Natural killer cell (primary cell): ENCODE measurements at regions not wholly inside any gene's neighbourhood (a gene's known extent, or its start where the extent isn't known, plus 50 kb on each side); places are given as distances from the start of the nearest gene placed in this dataset.

Source experiments
- ATAC-seq, 3 donors: fragments of 150-1000 bp in 2 of 3; fragments of 200-7000 bp in 1 of 3; cut with Tn5 transposase; 1 replicate in 1 of 3; 2 replicates in 2 of 3; pipeline ENCODE4 v1.10.0; 2021; ENCODE audit warnings: mild to moderate bottlenecking in 2 of 3, moderate library complexity in 2 of 3
- DNase-seq, 2 donors: peaks; one replicate each; pipeline versions ENCODE4 v3.0.0 to v3.0.0-alpha.2; 2013 to 2021; ENCODE audit warnings: mixed read lengths in 1 of 2
- H3K27ac ChIP-seq: one replicate; pipeline ENCODE4 v1.5.1; 2013; ENCODE audit warnings: mild to moderate bottlenecking, low read length
- H3K27me3 ChIP-seq: one replicate; pipeline ENCODE4 v1.6.1; 2013; ENCODE audit warnings: low read length; ENCODE audit not compliant: control insufficient read depth, insufficient read depth
- H3K36me3 ChIP-seq: one replicate; pipeline ENCODE4 v1.6.1; 2013; ENCODE audit warnings: low read length; ENCODE audit not compliant: control insufficient read depth, insufficient read depth
- H3K4me1 ChIP-seq: one replicate; pipeline ENCODE4 v1.6.1; 2013; ENCODE audit warnings: low read length; ENCODE audit not compliant: control insufficient read depth, insufficient read depth
- H3K4me3 ChIP-seq: one replicate; pipeline ENCODE4 v1.5.1; 2013; ENCODE audit warnings: low read length
- H3K9me3 ChIP-seq: one replicate; pipeline ENCODE4 v1.6.1; 2013; ENCODE audit warnings: low read length; ENCODE audit not compliant: control insufficient read depth, insufficient read depth
- H3K27ac Mint-ChIP-seq, 2 donors: one replicate each; pipeline ENCODE4 v1.8.0; 2022; ENCODE audit warnings: mild to moderate bottlenecking in 2 of 2, mixed read lengths in 2 of 2, moderate library complexity in 1 of 2
- H3K27me3 Mint-ChIP-seq, 2 donors: one replicate each; pipeline ENCODE4 v1.8.0; 2022; ENCODE audit warnings: low read depth in 2 of 2, mixed read lengths in 2 of 2
- H3K36me3 Mint-ChIP-seq: one replicate; pipeline ENCODE4 v1.8.0; 2022; ENCODE audit warnings: mixed read lengths
- H3K4me1 Mint-ChIP-seq, 2 donors: one replicate each; pipeline ENCODE4 v1.8.0; 2022; ENCODE audit warnings: mixed read lengths in 2 of 2
- H3K4me3 Mint-ChIP-seq: one replicate; pipeline ENCODE4 v1.8.0; 2022; ENCODE audit warnings: mild to moderate bottlenecking, moderate library complexity, mixed read lengths
- H3K9me3 Mint-ChIP-seq, 2 donors: one replicate each; pipeline ENCODE4 v1.8.0; 2022; ENCODE audit warnings: mixed read lengths in 2 of 2
- CTCF ChIP-seq: fragments of 200-600 bp; IDR thresholded peaks from one replicate; pipeline ENCODE4 v1.8.0; 2022; ENCODE audit warnings: antibody characterized with exemption
- WGBS: methylation state at CpG from one replicate; pipeline ENCODE4 v1.1.7; 2013; ENCODE audit warnings: missing lambda C conversion rate; ENCODE audit not compliant: insufficient coverage; 5-methylcytosine and 5-hydroxymethylcytosine counted together
- intact Hi-C: fragments of 100-400 bp; cut with micrococcal nuclease; formaldehyde crosslinking; loops from one replicate; pipeline ENCODE4 v1.14.2; 2022

- H3K27me3 ChIP-seq = no peaks in the 10 kb centered on the region
- peaks cover 4 to 15% of the 10 kb centered on the region in 2 donors for H3K27me3 Mint-ChIP-seq
- H3K36me3 Mint-ChIP-seq = no peaks in the 10 kb centered on the region
- H3K36me3 ChIP-seq = no peaks in the 10 kb centered on the region
- no peaks in the 10 kb centered on the region for H3K4me1 Mint-ChIP-seq
- no peak for TF ChIP-seq CTCF
- H3K27ac Mint-ChIP-seq = no peak overlapping the region
- H3K4me3 ChIP-seq = no peak overlapping the region
- intact Hi-C loops = no loop called here
- no peaks in the 10 kb centered on the region for H3K9me3 ChIP-seq
- H3K4me1 ChIP-seq = no peaks in the 10 kb centered on the region
- no peaks in the 10 kb centered on the region for H3K9me3 Mint-ChIP-seq
- 88% methylated on average over 2 of the region's 2 CpGs for WGBS
- H3K27ac ChIP-seq = no peak overlapping the region
- no peak overlapping the region for H3K4me3 Mint-ChIP-seq
- no peak for ATAC-seq
- no peak for DNase-seq
Measured at GRCh38 chr10:80697926-80698325, 160.2 kb downstream of the SH2D4B start.

- H3K9me3 Mint-ChIP-seq = no peaks in the 10 kb centered on the region
- no peak overlapping the region for H3K4me3 ChIP-seq
- ATAC-seq (peak; percentile 50 to 84 (median 69)), DNase-seq (peak; percentile 41 to 72)
- H3K4me1 ChIP-seq = no peaks in the 10 kb centered on the region
- no peaks in the 10 kb centered on the region for H3K9me3 ChIP-seq
- peaks cover 4 to 15% of the 10 kb centered on the region in 2 donors for H3K27me3 Mint-ChIP-seq
- intact Hi-C loops = no loop called here
- no peaks in the 10 kb centered on the region for H3K27me3 ChIP-seq
- TF ChIP-seq CTCF = peak; percentile 78
- no peaks in the 10 kb centered on the region for H3K36me3 Mint-ChIP-seq
- H3K27ac Mint-ChIP-seq = no peak overlapping the region
- no peaks in the 10 kb centered on the region for H3K36me3 ChIP-seq
- no peaks in the 10 kb centered on the region for H3K4me1 Mint-ChIP-seq
- no peak overlapping the region for H3K27ac ChIP-seq
- H3K4me3 Mint-ChIP-seq = no peak overlapping the region
- WGBS = 21% methylated on average over 14 of the region's 14 CpGs
Measured at GRCh38 chr10:80699602-80700039, 161.9 kb downstream of the SH2D4B start.

- no peaks in the 10 kb centered on the region for H3K9me3 ChIP-seq
- no peak overlapping the region for H3K4me3 Mint-ChIP-seq
- peaks cover 4 to 15% of the 10 kb centered on the region in 2 donors for H3K27me3 Mint-ChIP-seq
- H3K27ac Mint-ChIP-seq = no peak overlapping the region
- no peaks in the 10 kb centered on the region for H3K36me3 ChIP-seq
- intact Hi-C loops = no loop called here
- WGBS = 93% methylated on average over 3 of the region's 3 CpGs
- no peaks in the 10 kb centered on the region for H3K36me3 Mint-ChIP-seq
- DNase-seq = no peak
- no peaks in the 10 kb centered on the region for H3K4me1 Mint-ChIP-seq
- no peak overlapping the region for H3K4me3 ChIP-seq
- H3K4me1 ChIP-seq = no peaks in the 10 kb centered on the region
- TF ChIP-seq CTCF = no peak
- no peaks in the 10 kb centered on the region for H3K9me3 Mint-ChIP-seq
- no peak for ATAC-seq
- no peaks in the 10 kb centered on the region for H3K27me3 ChIP-seq
- H3K27ac ChIP-seq = no peak overlapping the region
Measured at GRCh38 chr10:80700252-80700651, 162.6 kb downstream of the SH2D4B start.

- intact Hi-C loops = no loop called here
- H3K4me1 Mint-ChIP-seq = no peaks in the 10 kb centered on the region
- Histone ChIP-seq H3K27me3 (no peaks in the 10 kb centered on the region), H3K4me1 (no peaks in the 10 kb centered on the region), H3K27ac (no peak overlapping the region), H3K4me3 (no peak overlapping the region), H3K9me3 (no peaks in the 10 kb centered on the region), H3K36me3 (no peaks in the 10 kb centered on the region)
- H3K9me3 Mint-ChIP-seq = no peaks in the 10 kb centered on the region
- TF ChIP-seq CTCF = no peak
- H3K4me3 Mint-ChIP-seq = no peak overlapping the region
- DNase-seq = no peak
- no peaks in the 10 kb centered on the region for H3K36me3 Mint-ChIP-seq
- WGBS = 91% methylated on average over 8 of the region's 8 CpGs
- no peak for ATAC-seq
- H3K27me3 Mint-ChIP-seq = peaks cover 4 to 15% of the 10 kb centered on the region in 2 donors
- no peak overlapping the region for H3K27ac Mint-ChIP-seq
Measured at GRCh38 chr10:80700760-80701444, 163.2 kb downstream of the SH2D4B start.
